Neuronal stem cell (in vitro differentiated cells): ENCODE measurements at regions not wholly inside any gene's neighbourhood (a gene's known extent, or its start where the extent isn't known, plus 50 kb on each side); places are given as distances from the start of the nearest gene placed in this dataset.

Experiments
- DNase-seq: peaks from one replicate; pipeline ENCODE4 v3.0.0-alpha.2; 2013; ENCODE audit warnings: low spot score
- H2AFZ ChIP-seq: one replicate; pipeline ENCODE4 v1.6.1; 2013; ENCODE audit warnings: mild to moderate bottlenecking, low read length, inconsistent platforms
- H2AK5ac ChIP-seq: 2 replicates; pipeline ENCODE4 v1.6.1; 2013; ENCODE audit warnings: low read depth, mild to moderate bottlenecking, inconsistent platforms, low read length, moderate library complexity, mixed read lengths
- H2BK120ac ChIP-seq: 2 replicates; pipeline ENCODE4 v1.6.1; 2013; ENCODE audit warnings: low read depth, mild to moderate bottlenecking, inconsistent platforms, low read length, moderate library complexity, mixed read lengths
- H2BK12ac ChIP-seq: one replicate; pipeline ENCODE4 v1.6.1; 2013; ENCODE audit warnings: low read length, inconsistent platforms
- H2BK15ac ChIP-seq: 2 replicates; pipeline ENCODE4 v1.6.1; 2013; ENCODE audit warnings: mild to moderate bottlenecking, low read length, inconsistent platforms, mixed read lengths
- H2BK5ac ChIP-seq: one replicate; pipeline ENCODE4 v1.6.1; 2013; ENCODE audit warnings: inconsistent platforms, mild to moderate bottlenecking, low read length, moderate library complexity
- H3K14ac ChIP-seq: one replicate; pipeline ENCODE4 v1.6.1; 2013; ENCODE audit warnings: low read length, inconsistent platforms
- H3K18ac ChIP-seq: 2 replicates; pipeline ENCODE4 v1.6.1; 2013; ENCODE audit warnings: low read length, inconsistent platforms
- H3K23ac ChIP-seq: 2 replicates; pipeline ENCODE4 v1.6.1; 2013; ENCODE audit warnings: low read depth, mild to moderate bottlenecking, mixed read lengths, low read length, inconsistent platforms; ENCODE audit not compliant: poor library complexity
- H3K27ac ChIP-seq: replicated peaks from 3 replicates; pipeline ENCODE4 v1.5.1; 2013; ENCODE audit warnings: low read length, inconsistent platforms
- H3K27me3 ChIP-seq, 3 experiments: 2 replicates each; pipeline ENCODE4 v1.6.1; 2013; ENCODE audit warnings: low read length in 3 of 3, mild to moderate bottlenecking in 2 of 3, inconsistent platforms in 1 of 3, low read depth in 1 of 3, mixed read lengths in 1 of 3, moderate library complexity in 1 of 3; ENCODE audit not compliant: control insufficient read depth in 3 of 3, insufficient read depth in 3 of 3
- H3K36me3 ChIP-seq, 2 donors: replicated peaks in 1 of 2; 2 replicates each; pipeline ENCODE4 v1.6.1; 2013; ENCODE audit warnings: low read length in 2 of 2; ENCODE audit not compliant: control insufficient read depth in 2 of 2, insufficient read depth in 2 of 2
- H3K4ac ChIP-seq: 2 replicates; pipeline ENCODE4 v1.6.1; 2013; ENCODE audit warnings: inconsistent platforms, mild to moderate bottlenecking, low read length, moderate library complexity
- H3K4me1 ChIP-seq, 2 donors: 1 replicate in 1 of 2; 2 replicates in 1 of 2; pipeline ENCODE4 v1.6.1; 2013; ENCODE audit warnings: low read length in 2 of 2, low read depth in 1 of 2; ENCODE audit not compliant: control insufficient read depth in 2 of 2, insufficient read depth in 1 of 2
- H3K4me2 ChIP-seq: one replicate; pipeline ENCODE4 v1.6.1; 2013; ENCODE audit warnings: mild to moderate bottlenecking, low read length, inconsistent platforms; ENCODE audit not compliant: insufficient read depth, poor library complexity, severe bottlenecking
- H3K4me3 ChIP-seq, 2 donors: 2 replicates each; pipeline ENCODE4 v1.5.1; 2013; ENCODE audit warnings: low read length in 2 of 2, mild to moderate bottlenecking in 2 of 2, inconsistent platforms in 1 of 2, moderate library complexity in 1 of 2
- H3K79me1 ChIP-seq: one replicate; pipeline ENCODE4 v1.6.1; 2013; ENCODE audit warnings: low read depth, mild to moderate bottlenecking, inconsistent platforms, low read length, moderate library complexity
- H3K9ac ChIP-seq: one replicate; pipeline ENCODE4 v1.6.1; 2013; ENCODE audit warnings: mild to moderate bottlenecking, low read depth, low read length, inconsistent platforms; ENCODE audit not compliant: poor library complexity
- H3K9me3 ChIP-seq, 2 donors: replicated peaks in 1 of 2; 2 replicates each; pipeline versions ENCODE3 to v1.6.1; 2013; ENCODE audit warnings: low read length in 2 of 2, mild to moderate bottlenecking in 2 of 2, inconsistent platforms in 1 of 2, low read depth in 1 of 2, mixed read lengths in 1 of 2, moderate library complexity in 1 of 2; ENCODE audit not compliant: control insufficient read depth in 2 of 2, insufficient read depth in 1 of 2
- H4K8ac ChIP-seq: one replicate; pipeline ENCODE4 v1.6.1; 2013; ENCODE audit warnings: low read depth, mild to moderate bottlenecking, inconsistent platforms, low read length, moderate library complexity
- H4K91ac ChIP-seq: one replicate; pipeline ENCODE4 v1.6.1; 2013; ENCODE audit warnings: low read length, low read depth, mild to moderate bottlenecking, inconsistent platforms; ENCODE audit not compliant: poor library complexity
- WGBS, 2 donors: extraction: QIAGEN DNeasy Blood & Tissue Kit; methylation state at CpG; one replicate each; pipeline ENCODE4 v1.1.7; 2013; ENCODE audit warnings: missing lambda C conversion rate in 2 of 2, mixed read lengths in 1 of 2; ENCODE audit not compliant: insufficient read length in 2 of 2, insufficient replicate concordance in 1 of 2; ENCODE audit errors: extremely low coverage in 2 of 2; 5-methylcytosine and 5-hydroxymethylcytosine counted together

- H3K4me2 ChIP-seq = no peak overlapping the region
- no peak overlapping the region for H2AFZ ChIP-seq
- peaks cover 0 to 2% (median 0%) of the 10 kb centered on the region in 3 experiments for H3K27me3 ChIP-seq
- no peaks in the 10 kb centered on the region for H3K79me1 ChIP-seq
- H3K18ac ChIP-seq = no peak overlapping the region
- no peaks in the 10 kb centered on the region for H3K36me3 ChIP-seq
- no peak overlapping the region for H2BK12ac ChIP-seq
- H2BK120ac ChIP-seq = no peak overlapping the region
- no peak overlapping the region for H3K23ac ChIP-seq
- H3K4me3 ChIP-seq = no peak overlapping the region
- H3K4ac ChIP-seq = no peak overlapping the region
- WGBS, 2 donors = no CpG with 5 or more reads among the region's 3 CpGs
- no peak overlapping the region for H4K8ac ChIP-seq
- H3K27ac ChIP-seq = no peak overlapping the region
- H3K9me3 ChIP-seq = peaks cover 7 to 8% of the 10 kb centered on the region in 2 donors
- H3K14ac ChIP-seq = no peak overlapping the region
- no peak overlapping the region for H2BK5ac ChIP-seq
- H3K9ac ChIP-seq = no peak overlapping the region
- no peak overlapping the region for H4K91ac ChIP-seq
- DNase-seq = no peak
- no peaks in the 10 kb centered on the region for H3K4me1 ChIP-seq
- no peak overlapping the region for H2BK15ac ChIP-seq
- no peak overlapping the region for H2AK5ac ChIP-seq
Measured at GRCh38 chr10:30793093-30793492, 163.5 kb upstream of the LYZL2 start.

GRCh38 chr10:30792025-30792424 is 162.5 kb upstream of the LYZL2 start:
- Histone ChIP-seq H4K91ac (no peak overlapping the region), H2BK12ac (no peak overlapping the region), H2BK120ac (no peak overlapping the region), H3K4me3 (no peak overlapping the region), H3K27ac (no peak overlapping the region), H2BK5ac (no peak overlapping the region), H3K36me3 (no peaks in the 10 kb centered on the region), H2AFZ (no peak overlapping the region), H3K18ac (no peak overlapping the region), H3K9me3 (peaks cover 7 to 8% of the 10 kb centered on the region in 2 donors), H3K9ac (no peak overlapping the region), H3K23ac (no peak overlapping the region), H2BK15ac (no peak overlapping the region), H3K14ac (no peak overlapping the region), H3K27me3 (peaks cover 0 to 2% (median 0%) of the 10 kb centered on the region in 3 experiments), H3K4me2 (no peak overlapping the region), H2AK5ac (no peak overlapping the region), H3K4ac (no peak overlapping the region), H4K8ac (no peak overlapping the region), H3K79me1 (no peaks in the 10 kb centered on the region), H3K4me1 (no peaks in the 10 kb centered on the region)
- WGBS, 2 donors = no CpG with 5 or more reads among the region's 2 CpGs
- DNase-seq = no peak

GRCh38 chr10:30791197-30791611 is 161.7 kb upstream of the LYZL2 start:
- H2BK12ac ChIP-seq = no peak overlapping the region
- no peak overlapping the region for H2BK15ac ChIP-seq
- H3K27me3 ChIP-seq = peaks cover 0 to 3% (median 0%) of the 10 kb centered on the region in 3 experiments
- H2AK5ac ChIP-seq = no peak overlapping the region
- no peak overlapping the region for H4K8ac ChIP-seq
- H2BK5ac ChIP-seq = no peak overlapping the region
- no peak overlapping the region for H3K9ac ChIP-seq
- no peak overlapping the region for H3K14ac ChIP-seq
- H3K9me3 ChIP-seq = peaks cover 7 to 8% of the 10 kb centered on the region in 2 donors
- no CpG with 5 or more reads among the region's 5 CpGs for WGBS, 2 donors
- no peak for DNase-seq
- no peaks in the 10 kb centered on the region for H3K36me3 ChIP-seq
- no peak overlapping the region for H3K18ac ChIP-seq
- H4K91ac ChIP-seq = no peak overlapping the region
- H2AFZ ChIP-seq = no peak overlapping the region
- H2BK120ac ChIP-seq = no peak overlapping the region
- no peak overlapping the region for H3K27ac ChIP-seq
- H3K79me1 ChIP-seq = no peaks in the 10 kb centered on the region
- no peak overlapping the region for H3K23ac ChIP-seq
- H3K4me3 ChIP-seq = no peak overlapping the region
- no peaks in the 10 kb centered on the region for H3K4me1 ChIP-seq
- no peak overlapping the region for H3K4me2 ChIP-seq
- H3K4ac ChIP-seq = no peak overlapping the region

- peaks cover 7 to 8% of the 10 kb centered on the region in 2 donors for H3K4me1 ChIP-seq
- no peak overlapping the region for H2BK15ac ChIP-seq
- no peak overlapping the region for H2BK5ac ChIP-seq
Measured at GRCh38 chr10:30789806-30790205, 160.3 kb upstream of the LYZL2 start.

More at GRCh38 chr10:30789806-30790205, 160.3 kb upstream of the LYZL2 start:
- H2BK12ac ChIP-seq = no peak overlapping the region
- no peak overlapping the region for H3K18ac ChIP-seq
- H3K4ac ChIP-seq = no peak overlapping the region
- no peak overlapping the region for H2AK5ac ChIP-seq
- H3K4me3 ChIP-seq = no peak overlapping the region
- DNase-seq = no peak
- H3K27ac ChIP-seq = no peak overlapping the region
- H3K79me1 ChIP-seq = no peaks in the 10 kb centered on the region
- no peak overlapping the region for H3K14ac ChIP-seq
- H3K9ac ChIP-seq = no peak overlapping the region
- no CpG with 5 or more reads among the region's 10 CpGs for WGBS, 2 donors
- no peak overlapping the region for H2BK120ac ChIP-seq
- H3K36me3 ChIP-seq = no peaks in the 10 kb centered on the region
- H3K23ac ChIP-seq = no peak overlapping the region
- peaks cover 7 to 8% of the 10 kb centered on the region in 2 donors for H3K9me3 ChIP-seq
- no peak overlapping the region for H3K4me2 ChIP-seq
- H3K27me3 ChIP-seq = peaks cover 0 to 6% (median 0%) of the 10 kb centered on the region in 3 experiments
- no peak overlapping the region for H4K8ac ChIP-seq
- no peak overlapping the region for H4K91ac ChIP-seq
- no peak overlapping the region for H2AFZ ChIP-seq
